ENCODE measurements at regions not wholly inside any gene's neighbourhood (a gene's known extent, or its start where the extent isn't known, plus 50 kb on each side); places are given as distances from the start of the nearest gene placed in this dataset.
A peak's percentile ranks its signal among the peaks of the same experiment; 100 is the strongest.

DNA sequence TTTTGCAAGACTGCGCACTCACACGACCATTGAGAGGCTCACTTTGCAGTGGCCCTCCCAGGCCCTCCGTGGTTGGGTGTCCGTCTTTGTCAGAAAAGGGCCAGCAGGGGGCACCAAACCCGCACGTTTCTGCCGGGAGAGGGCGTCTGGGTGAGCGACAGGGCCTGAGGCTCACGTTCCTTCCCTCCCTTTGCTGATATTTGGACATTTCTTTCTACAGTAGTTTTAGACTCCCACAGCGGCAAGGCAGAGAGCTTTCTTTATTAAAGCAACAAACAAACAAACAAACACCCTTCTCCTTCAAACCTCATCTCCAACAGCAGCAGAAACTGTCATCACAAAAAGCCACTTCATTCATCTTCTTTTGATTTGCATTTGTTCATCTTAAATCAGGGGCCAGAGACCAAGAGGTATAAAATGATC, 79.2 kb upstream of the WDR26 start:
- H3K4me1 ChIP-seq, result peaks cover 0 to 42% (median 13%) of the 10 kb centered on the region in 4 donors
- ATAC-seq (peak; percentile 85 to 91 (median 90)), DNase-seq (peak; percentile 86 to 92 (median 91))
- no peaks in the 10 kb centered on the region for H3K9me3 ChIP-seq
- H3K27ac ChIP-seq, result peak overlapping the region in 2 of 3 donors; percentile 49 to 72
- H3K36me3 ChIP-seq, result no peaks in the 10 kb centered on the region
- no peak overlapping the region for H3K4me3 ChIP-seq
- intact Hi-C loops (cut with DNase I), result loop anchor here in 1 of 2 donors (10.0 kb wide), 2 partner anchors 131 to 391 kb away; no protein-coding TSS in a partner anchor
- H3K27me3 ChIP-seq, result no peaks in the 10 kb centered on the region
- WGBS (ENCODE audit: insufficient coverage, low coverage, low lambda C conversion rate, missing lambda C conversion rate), result 2% methylated on average over 9 of the region's 11 CpGs
- TF ChIP-seq, protein P1, sequence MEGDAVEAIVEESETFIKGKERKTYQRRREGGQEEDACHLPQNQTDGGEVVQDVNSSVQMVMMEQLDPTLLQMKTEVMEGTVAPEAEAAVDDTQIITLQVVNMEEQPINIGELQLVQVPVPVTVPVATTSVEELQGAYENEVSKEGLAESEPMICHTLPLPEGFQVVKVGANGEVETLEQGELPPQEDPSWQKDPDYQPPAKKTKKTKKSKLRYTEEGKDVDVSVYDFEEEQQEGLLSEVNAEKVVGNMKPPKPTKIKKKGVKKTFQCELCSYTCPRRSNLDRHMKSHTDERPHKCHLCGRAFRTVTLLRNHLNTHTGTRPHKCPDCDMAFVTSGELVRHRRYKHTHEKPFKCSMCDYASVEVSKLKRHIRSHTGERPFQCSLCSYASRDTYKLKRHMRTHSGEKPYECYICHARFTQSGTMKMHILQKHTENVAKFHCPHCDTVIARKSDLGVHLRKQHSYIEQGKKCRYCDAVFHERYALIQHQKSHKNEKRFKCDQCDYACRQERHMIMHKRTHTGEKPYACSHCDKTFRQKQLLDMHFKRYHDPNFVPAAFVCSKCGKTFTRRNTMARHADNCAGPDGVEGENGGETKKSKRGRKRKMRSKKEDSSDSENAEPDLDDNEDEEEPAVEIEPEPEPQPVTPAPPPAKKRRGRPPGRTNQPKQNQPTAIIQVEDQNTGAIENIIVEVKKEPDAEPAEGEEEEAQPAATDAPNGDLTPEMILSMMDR (IDR thresholded peaks at IDR 0.05), result peak; percentile 88 to 93 (median 92)
- TF ChIP-seq POLR2A (IDR thresholded peaks at IDR 0.05), result no peak

DNA sequence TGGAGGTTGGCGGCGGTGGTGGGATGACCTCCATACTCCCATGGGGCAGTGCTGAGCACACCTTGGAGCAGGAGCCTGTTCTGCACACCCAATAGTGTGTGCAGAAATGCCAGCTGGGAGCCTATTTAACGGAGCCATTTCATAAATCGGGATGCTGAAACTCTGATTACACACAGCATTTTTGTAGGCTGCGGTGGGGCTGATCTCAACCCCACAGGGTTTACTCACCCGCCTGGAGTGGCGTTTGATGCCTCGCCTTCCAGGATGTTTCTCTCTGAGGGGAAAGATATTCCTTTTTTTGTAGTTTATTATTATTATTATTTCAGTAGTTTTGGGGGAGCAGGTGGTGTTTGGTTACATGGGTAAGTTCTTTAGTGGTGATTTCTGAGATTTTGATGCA, 82.6 kb upstream of the WDR26 start:
- intact Hi-C loops (cut with DNase I), result loop anchor here in 1 of 2 donors (5.0 to 10.0 kb wide), 3 partner anchors 128 to 388 kb away; no protein-coding TSS in a partner anchor

GRCh38 chr1:224518528-224518927, 83.9 kb upstream of the WDR26 start:
- Histone ChIP-seq H3K4me3 (no peak overlapping the region), H3K9me3 (no peaks in the 10 kb centered on the region), H3K4me1 (peaks cover 0 to 5% (median under 1%) of the 10 kb centered on the region in 4 donors), H3K36me3 (no peaks in the 10 kb centered on the region), H3K27me3 (no peaks in the 10 kb centered on the region), H3K27ac (no peak overlapping the region)
- ATAC-seq (no peak), DNase-seq (no peak)
- intact Hi-C loops (cut with DNase I), result loop anchor here in 1 of 2 donors (5.0 to 10.0 kb wide), 3 partner anchors 126 to 386 kb away; no protein-coding TSS in a partner anchor
- 65% methylated on average over 3 of the region's 4 CpGs for WGBS (ENCODE audit: insufficient coverage, low coverage, low lambda C conversion rate, missing lambda C conversion rate)
- no peak for TF ChIP-seq POLR2A (IDR thresholded peaks at IDR 0.05)
- TF ChIP-seq, protein P1 (IDR thresholded peaks at IDR 0.05), result no peak

More for the DNA sequence above, 82.6 kb upstream of the WDR26 start:
- Histone ChIP-seq H3K4me1 (peaks cover 0 to 16% (median 4%) of the 10 kb centered on the region in 4 donors), H3K27me3 (no peaks in the 10 kb centered on the region), H3K4me3 (no peak overlapping the region), H3K27ac (no peak overlapping the region), H3K36me3 (no peaks in the 10 kb centered on the region), H3K9me3 (no peaks in the 10 kb centered on the region)
- no peak for TF ChIP-seq POLR2A (IDR thresholded peaks at IDR 0.05)
- TF ChIP-seq, protein P1 (IDR thresholded peaks at IDR 0.05), result no peak
- 93% methylated on average over 4 of the region's 8 CpGs for WGBS (ENCODE audit: insufficient coverage, low coverage, low lambda C conversion rate, missing lambda C conversion rate)
- DNase-seq (no peak), ATAC-seq (no peak)

- DNase-seq, result no peak
- no peak for ATAC-seq
- intact Hi-C loops (cut with DNase I), result loop anchor here (5.0 to 10.0 kb wide), 4 partner anchors 115 to 385 kb away; no protein-coding TSS in a partner anchor
- H3K27ac ChIP-seq, result no peak overlapping the region
- no peak for TF ChIP-seq POLR2A (IDR thresholded peaks at IDR 0.05)
- TF ChIP-seq, protein P1 (IDR thresholded peaks at IDR 0.05), result no peak
- H3K4me3 ChIP-seq, result no peak overlapping the region
- no peaks in the 10 kb centered on the region for H3K4me1 ChIP-seq
- no peaks in the 10 kb centered on the region for H3K36me3 ChIP-seq
- H3K27me3 ChIP-seq, result no peaks in the 10 kb centered on the region
- H3K9me3 ChIP-seq, result no peaks in the 10 kb centered on the region
Observed at GRCh38 chr1:224519874-224520273, 85.3 kb upstream of the WDR26 start.
